ENCODE measurements at regions not wholly inside any gene's neighbourhood (a gene's known extent, or its start where the extent isn't known, plus 50 kb on each side); places are given as distances from the start of the nearest gene placed in this dataset.

- DNase-seq: no peak
- Histone ChIP-seq H3K4me2 (ENCODE audit: insufficient read depth, low read length) (no peak overlapping the region), H3K4me3 (ENCODE audit: low read depth in 1 of 2, low read length in 2 of 2) (no peak overlapping the region), H3K36me3 (ENCODE audit: insufficient read depth, low read length) (no peaks in the 10 kb centered on the region), H3K9me3 (ENCODE audit: insufficient read depth, low read length, severe bottlenecking) (no peaks in the 10 kb centered on the region), H3K27ac (ENCODE audit: low read length) (no peak overlapping the region), H3K9ac (ENCODE audit: low read depth, low read length) (no peak overlapping the region), H3K4me1 (ENCODE audit: insufficient read depth, low read length) (no peaks in the 10 kb centered on the region), H3K27me3 (ENCODE audit: insufficient read depth, low read length, poor library complexity) (no peaks in the 10 kb centered on the region), H2AFZ (ENCODE audit: low read depth, low read length) (no peak overlapping the region), H3K79me2 (ENCODE audit: insufficient read depth, low read length) (no peaks in the 10 kb centered on the region), H4K20me1 (ENCODE audit: insufficient read depth, low read length) (no peaks in the 10 kb centered on the region)
- no peak for ATAC-seq (ENCODE audit: insufficient read depth, low read depth)
- TF ChIP-seq CTCF (IDR thresholded peaks at IDR 0.05; ENCODE audit: borderline replicate concordance, extremely low read depth, low read length, poor library complexity, severe bottlenecking) (no peak), EZH2 (IDR thresholded peaks at IDR 0.05; ENCODE audit: borderline replicate concordance, low read depth, low read length, severe bottlenecking) (no peak)
These were observed 109.4 kb downstream of the BARHL2 start for GRCh38 chr1:90607736-90608135.

- Histone ChIP-seq H3K4me2 (ENCODE audit: insufficient read depth, low read length) (no peak overlapping the region), H3K27ac (ENCODE audit: low read length) (no peak overlapping the region)
- ATAC-seq (ENCODE audit: insufficient read depth, low read depth): no peak
These were observed 112.0 kb downstream of the BARHL2 start for GRCh38 chr1:90605070-90605469.

GRCh38 chr1:90593312-90593711, 123.8 kb downstream of the BARHL2 start:
- ATAC-seq (ENCODE audit: insufficient read depth, low read depth) (no peak), DNase-seq (no peak)
- Histone ChIP-seq H3K27me3 (ENCODE audit: insufficient read depth, low read length, poor library complexity) (no peaks in the 10 kb centered on the region), H3K9ac (ENCODE audit: low read depth, low read length) (no peak overlapping the region), H4K20me1 (ENCODE audit: insufficient read depth, low read length) (no peaks in the 10 kb centered on the region), H3K4me3 (ENCODE audit: low read depth in 1 of 2, low read length in 2 of 2) (no peak overlapping the region), H3K27ac (ENCODE audit: low read length) (no peak overlapping the region), H3K4me1 (ENCODE audit: insufficient read depth, low read length) (no peaks in the 10 kb centered on the region), H3K9me3 (ENCODE audit: insufficient read depth, low read length, severe bottlenecking) (peaks cover 13% of the 10 kb centered on the region), H3K79me2 (ENCODE audit: insufficient read depth, low read length) (no peaks in the 10 kb centered on the region), H2AFZ (ENCODE audit: low read depth, low read length) (no peak overlapping the region), H3K36me3 (ENCODE audit: insufficient read depth, low read length) (no peaks in the 10 kb centered on the region), H3K4me2 (ENCODE audit: insufficient read depth, low read length) (no peak overlapping the region)
- TF ChIP-seq EZH2 (IDR thresholded peaks at IDR 0.05; ENCODE audit: borderline replicate concordance, low read depth, low read length, severe bottlenecking) (no peak), CTCF (IDR thresholded peaks at IDR 0.05; ENCODE audit: borderline replicate concordance, extremely low read depth, low read length, poor library complexity, severe bottlenecking) (no peak)

More at GRCh38 chr1:90605070-90605469, 112.0 kb downstream of the BARHL2 start:
- DNase-seq: no peak
- Histone ChIP-seq H2AFZ (ENCODE audit: low read depth, low read length) (no peak overlapping the region), H3K4me1 (ENCODE audit: insufficient read depth, low read length) (no peaks in the 10 kb centered on the region), H3K9ac (ENCODE audit: low read depth, low read length) (no peak overlapping the region), H4K20me1 (ENCODE audit: insufficient read depth, low read length) (no peaks in the 10 kb centered on the region), H3K9me3 (ENCODE audit: insufficient read depth, low read length, severe bottlenecking) (no peaks in the 10 kb centered on the region), H3K36me3 (ENCODE audit: insufficient read depth, low read length) (no peaks in the 10 kb centered on the region), H3K27me3 (ENCODE audit: insufficient read depth, low read length, poor library complexity) (no peaks in the 10 kb centered on the region), H3K4me3 (ENCODE audit: low read depth in 1 of 2, low read length in 2 of 2) (no peak overlapping the region), H3K79me2 (ENCODE audit: insufficient read depth, low read length) (no peaks in the 10 kb centered on the region)
- no peak for TF ChIP-seq EZH2 (IDR thresholded peaks at IDR 0.05; ENCODE audit: borderline replicate concordance, low read depth, low read length, severe bottlenecking)
- TF ChIP-seq CTCF (IDR thresholded peaks at IDR 0.05; ENCODE audit: borderline replicate concordance, extremely low read depth, low read length, poor library complexity, severe bottlenecking): no peak

- Histone ChIP-seq H3K27ac (ENCODE audit: low read length) (no peak overlapping the region), H3K79me2 (ENCODE audit: insufficient read depth, low read length) (no peaks in the 10 kb centered on the region), H2AFZ (ENCODE audit: low read depth, low read length) (no peak overlapping the region), H3K4me1 (ENCODE audit: insufficient read depth, low read length) (no peaks in the 10 kb centered on the region), H3K27me3 (ENCODE audit: insufficient read depth, low read length, poor library complexity) (no peaks in the 10 kb centered on the region), H3K9ac (ENCODE audit: low read depth, low read length) (no peak overlapping the region), H3K36me3 (ENCODE audit: insufficient read depth, low read length) (no peaks in the 10 kb centered on the region), H4K20me1 (ENCODE audit: insufficient read depth, low read length) (no peaks in the 10 kb centered on the region), H3K9me3 (ENCODE audit: insufficient read depth, low read length, severe bottlenecking) (peaks cover 6% of the 10 kb centered on the region), H3K4me2 (ENCODE audit: insufficient read depth, low read length) (no peak overlapping the region), H3K4me3 (ENCODE audit: low read depth in 1 of 2, low read length in 2 of 2) (no peak overlapping the region)
- DNase-seq: no peak
- no peak for ATAC-seq (ENCODE audit: insufficient read depth, low read depth)
- TF ChIP-seq EZH2 (IDR thresholded peaks at IDR 0.05; ENCODE audit: borderline replicate concordance, low read depth, low read length, severe bottlenecking): no peak
These were observed 125.1 kb downstream of the BARHL2 start for GRCh38 chr1:90591970-90592356.

Measured in DND-41 (cell line).